ENCODE measurements at regions not wholly inside any gene's neighbourhood (a gene's known extent, or its start where the extent isn't known, plus 50 kb on each side); places are given as distances from the start of the nearest gene placed in this dataset.

DNA sequence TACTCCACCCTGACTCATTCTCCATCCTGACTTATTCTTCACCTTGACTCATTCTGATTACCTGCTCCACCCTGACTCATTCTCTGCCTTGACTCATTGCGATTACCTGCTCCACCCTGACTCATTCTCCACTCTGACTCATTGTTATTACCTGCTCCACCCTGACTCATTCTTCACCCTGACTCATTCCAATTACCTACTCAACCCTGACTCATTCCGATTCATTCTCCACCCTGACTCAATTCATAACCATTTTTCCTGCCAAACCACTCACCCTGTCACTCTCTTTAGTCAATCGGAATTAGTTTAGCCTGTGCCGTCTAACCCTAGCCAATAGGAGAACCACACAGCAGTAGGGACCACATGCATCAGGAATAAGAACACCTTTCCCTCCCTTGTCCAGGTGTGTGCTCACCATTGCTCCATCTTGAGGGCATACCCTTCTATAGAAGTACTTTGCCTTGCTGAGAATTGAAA lies 1227.4 kb upstream of the PCDH20 start:
- H3K79me2 ChIP-seq (ENCODE audit: insufficient read depth, low read length), result no peaks in the 10 kb centered on the region
- no peak overlapping the region for H3K18ac ChIP-seq (ENCODE audit: insufficient read length, low read depth, low read length)
- no peaks in the 10 kb centered on the region for H3K4me1 ChIP-seq (ENCODE audit: insufficient read depth, low read length)
- H3K27me3 ChIP-seq (ENCODE audit: insufficient read depth, low read length), result no peaks in the 10 kb centered on the region
- H3K14ac ChIP-seq (ENCODE audit: insufficient read depth, low read length), result no peak overlapping the region
- no CpG with 5 or more reads among the region's 4 CpGs for WGBS (ENCODE audit: extremely low coverage, insufficient read length, low lambda C conversion rate)
- H2BK20ac ChIP-seq (ENCODE audit: low read depth, low read length, poor library complexity, severe bottlenecking), result no peak overlapping the region
- no peak overlapping the region for H2AK5ac ChIP-seq (ENCODE audit: insufficient read length, low read length)
- no peak overlapping the region for H4K5ac ChIP-seq (ENCODE audit: insufficient read length, low read depth, low read length)
- no peak overlapping the region for H2AFZ ChIP-seq (ENCODE audit: low read length)
- no peak overlapping the region for H2BK15ac ChIP-seq (ENCODE audit: low read depth, low read length)
- Mint-ChIP-seq H3K4me3 (no peak overlapping the region), H3K4me1 (peaks cover 7 to 8% of the 10 kb centered on the region in 2 experiments), H3K27me3 (ENCODE audit: low read depth) (no peaks in the 10 kb centered on the region), H3K9me3 (peaks cover 4 to 5% of the 10 kb centered on the region in 2 experiments), H3K36me3 (ENCODE audit: insufficient read depth in 1 of 3, low read depth in 3 of 3) (peaks cover 0 to 5% (median 5%) of the 10 kb centered on the region in 3 experiments; a peak in 3 of 7 replicates), H3K27ac (0 out of 7 replicates have a peak overlapping the region, but pooled peaks of 1 of the 3 experiments have one; percentile 1)
- H3K23ac ChIP-seq (ENCODE audit: insufficient read length, low read depth, low read length), result no peak overlapping the region
- H3K27ac ChIP-seq (ENCODE audit: insufficient read length, low read depth, low read length), result no peak overlapping the region
- H3T11ph ChIP-seq (ENCODE audit: low read length), result no peak overlapping the region
- no peak overlapping the region for H3K9ac ChIP-seq (ENCODE audit: extremely low read depth, insufficient read length, low read length)
- H3K4ac ChIP-seq (ENCODE audit: low read depth, low read length), result no peak overlapping the region
- DNase-seq, result no peak
- no peak overlapping the region for H4K8ac ChIP-seq (replicated peaks; ENCODE audit: insufficient read length, low read depth, low read length)
- H4K91ac ChIP-seq (ENCODE audit: insufficient read length, low read depth, low read length), result no peak overlapping the region
- TF ChIP-seq, protein P1, sequence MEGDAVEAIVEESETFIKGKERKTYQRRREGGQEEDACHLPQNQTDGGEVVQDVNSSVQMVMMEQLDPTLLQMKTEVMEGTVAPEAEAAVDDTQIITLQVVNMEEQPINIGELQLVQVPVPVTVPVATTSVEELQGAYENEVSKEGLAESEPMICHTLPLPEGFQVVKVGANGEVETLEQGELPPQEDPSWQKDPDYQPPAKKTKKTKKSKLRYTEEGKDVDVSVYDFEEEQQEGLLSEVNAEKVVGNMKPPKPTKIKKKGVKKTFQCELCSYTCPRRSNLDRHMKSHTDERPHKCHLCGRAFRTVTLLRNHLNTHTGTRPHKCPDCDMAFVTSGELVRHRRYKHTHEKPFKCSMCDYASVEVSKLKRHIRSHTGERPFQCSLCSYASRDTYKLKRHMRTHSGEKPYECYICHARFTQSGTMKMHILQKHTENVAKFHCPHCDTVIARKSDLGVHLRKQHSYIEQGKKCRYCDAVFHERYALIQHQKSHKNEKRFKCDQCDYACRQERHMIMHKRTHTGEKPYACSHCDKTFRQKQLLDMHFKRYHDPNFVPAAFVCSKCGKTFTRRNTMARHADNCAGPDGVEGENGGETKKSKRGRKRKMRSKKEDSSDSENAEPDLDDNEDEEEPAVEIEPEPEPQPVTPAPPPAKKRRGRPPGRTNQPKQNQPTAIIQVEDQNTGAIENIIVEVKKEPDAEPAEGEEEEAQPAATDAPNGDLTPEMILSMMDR (conservative IDR thresholded peaks at IDR 0.05), result no peak
- H2BK12ac ChIP-seq (ENCODE audit: insufficient read length, low read depth, low read length), result no peak overlapping the region
- no peaks in the 10 kb centered on the region for H3K79me1 ChIP-seq (ENCODE audit: insufficient read depth, low read depth, low read length, poor library complexity, severe bottlenecking)
- H3K9me3 ChIP-seq (ENCODE audit: control insufficient read depth, low read depth, low read length), result no peaks in the 10 kb centered on the region
- H3K23me2 ChIP-seq (ENCODE audit: insufficient read length, low read depth, low read length, poor library complexity, severe bottlenecking), result no peaks in the 10 kb centered on the region
- H4K20me1 ChIP-seq (ENCODE audit: control insufficient read depth, insufficient read depth, insufficient read length), result no peaks in the 10 kb centered on the region
- H3K56ac ChIP-seq (ENCODE audit: insufficient read length, low read depth, low read length), result no peak overlapping the region
- H2BK120ac ChIP-seq (ENCODE audit: low read depth, low read length, poor library complexity, severe bottlenecking), result no peak overlapping the region
- no peak overlapping the region for H2BK5ac ChIP-seq (ENCODE audit: insufficient read length, low read length)
- no peak overlapping the region for H3K4me2 ChIP-seq (ENCODE audit: insufficient read depth, insufficient read length, low read length)
